GM12878 (cell line): ENCODE measurements at regions not wholly inside any gene's neighbourhood (a gene's known extent, or its start where the extent isn't known, plus 50 kb on each side); places are given as distances from the start of the nearest gene placed in this dataset.

Experiments
- ATAC-seq: fragments of 200-7000 bp; cut with Tn5 transposase; 3 replicates; pipeline ENCODE4 v1.9.1; 2020; ENCODE audit warnings: mild to moderate bottlenecking, moderate library complexity
- BruUV-seq: library from RNA; stranded (reverse); fragments of 400-500 nt; replicated peaks from 2 replicates; lab custom pipeline; 2021; lab: Mats Ljungman, UMichigan
- CTCF ChIA-PET: fragments of 300-600 bp; sonication (Branson Sonifier 250); formaldehyde crosslinking; extraction: SDS; loops from one replicate; lab custom pipeline; 2021; ENCODE audit warnings: inconsistent platforms; lab: Yijun Ruan, JAX
- POLR2A ChIA-PET: fragments of 350-600 bp; formaldehyde crosslinking; extraction: SDS; loops from one replicate; lab custom pipeline; 2021; ENCODE audit warnings: inconsistent platforms; lab: Charles Lee
- RAD21 ChIA-PET: fragments of 300-600 bp; sonication (Branson Sonifier 250); formaldehyde crosslinking; loops from one replicate; lab custom pipeline; 2023; ENCODE audit warnings: antibody characterized with exemption; ENCODE audit not compliant: unreplicated experiment; lab: Charles Lee
- SMC1A ChIA-PET: fragments of 300-600 bp; sonication (Branson Sonifier 250); formaldehyde crosslinking; loops from one replicate; lab custom pipeline; 2023; ENCODE audit not compliant: unreplicated experiment, uncharacterized antibody; lab: Charles Lee
- DNase-seq: peaks from one replicate; pipeline ENCODE4 v3.0.0-alpha.2; 2011; ENCODE audit warnings: low read depth, low spot score
- FAIRE-seq: peaks from 3 replicates; lab custom pipeline; 2011; peaks lifted over from hg19 to GRCh38; lab: Jason Lieb, UNC
- H2AFZ ChIP-seq: 2 replicates; pipeline ENCODE4 v1.6.0; 2011; ENCODE audit warnings: low read depth, low read length, control low read depth; ENCODE audit not compliant: control insufficient read depth
- H3K27ac ChIP-seq: 2 replicates; pipeline ENCODE4 v1.5.1; 2011; ENCODE audit warnings: control low read depth; ENCODE audit not compliant: control insufficient read depth, insufficient read depth
- H3K27me3 ChIP-seq, 2 experiments: replicated peaks in 1 of 2; 2 replicates each; pipeline versions ENCODE4 v1.6.0 to v1.6.1; 2011; ENCODE audit warnings: low read length in 1 of 2; ENCODE audit not compliant: control insufficient read depth in 2 of 2, insufficient read depth in 2 of 2
- H3K36me3 ChIP-seq, 2 experiments: 2 replicates each; pipeline ENCODE4 v1.5.1; 2011; ENCODE audit warnings: low read length in 1 of 2; ENCODE audit not compliant: control insufficient read depth in 2 of 2, insufficient read depth in 2 of 2
- H3K4me1 ChIP-seq: 2 replicates; pipeline ENCODE4 v1.6.1; 2011; ENCODE audit warnings: mild to moderate bottlenecking, low read length, moderate library complexity, mixed read lengths; ENCODE audit not compliant: control insufficient read depth, insufficient read depth
- H3K4me2 ChIP-seq: 2 replicates; pipeline ENCODE4 v1.6.0; 2011; ENCODE audit warnings: control low read depth; ENCODE audit not compliant: control insufficient read depth, insufficient read depth
- H3K4me3 ChIP-seq: fragments of 200-600 bp; sonication (generic); 2 replicates; pipeline ENCODE4 v1.5.1; 2016
- H3K79me2 ChIP-seq: 2 replicates; pipeline ENCODE4 v1.6.0; 2011; ENCODE audit warnings: low read length; ENCODE audit not compliant: control insufficient read depth, insufficient read depth
- H3K9ac ChIP-seq: 2 replicates; pipeline ENCODE4 v1.8.0; 2011; ENCODE audit warnings: low read length, control low read depth, mixed read lengths; ENCODE audit not compliant: control insufficient read depth, insufficient read depth
- H3K9me3 ChIP-seq: replicated peaks from 3 replicates; pipeline ENCODE4 v1.5.1; 2011; ENCODE audit warnings: mild to moderate bottlenecking, low read length; ENCODE audit not compliant: control insufficient read depth, insufficient read depth
- H4K20me1 ChIP-seq: 2 replicates; pipeline ENCODE4 v1.6.0; 2011; ENCODE audit not compliant: control insufficient read depth, insufficient read depth
- CTCF ChIP-seq, 3 experiments: IDR thresholded peaks in 2 of 3; conservative IDR thresholded peaks in 1 of 3; 2 replicates each; pipeline ENCODE4 v1.5.1; 2011; ENCODE audit warnings: low read depth in 3 of 3, low read length in 3 of 3, mild to moderate bottlenecking in 3 of 3, control low read depth in 2 of 3, moderate library complexity in 2 of 3, inconsistent platforms in 1 of 3, mixed read lengths in 1 of 3; ENCODE audit not compliant: control insufficient read depth in 2 of 3, insufficient read depth in 1 of 3; ENCODE audit errors: extremely low read depth in 1 of 3
- FOS ChIP-seq: IDR thresholded peaks from 3 replicates; pipeline ENCODE4 v1.6.1; 2011; ENCODE audit warnings: borderline replicate concordance; ENCODE audit not compliant: insufficient read length; ENCODE audit errors: extremely low read depth
- LARP7 ChIP-seq: fragments of 450-650 bp; IDR thresholded peaks from 2 replicates; pipeline ENCODE4 v1.6.1; 2017; ENCODE audit warnings: mild to moderate bottlenecking
- MTA2 ChIP-seq: fragments of 450-650 bp; IDR thresholded peaks from 2 replicates; pipeline ENCODE4 v1.6.1; 2016; ENCODE audit warnings: low read depth, mild to moderate bottlenecking, moderate library complexity
- MYC ChIP-seq: IDR thresholded peaks from 2 replicates; pipeline ENCODE4 v1.6.1; 2011; ENCODE audit warnings: mild to moderate bottlenecking, low read length, moderate library complexity, inconsistent platforms; ENCODE audit not compliant: insufficient read depth, insufficient replicate concordance, insufficient read length, severe bottlenecking
- NFYB ChIP-seq: IDR thresholded peaks from 2 replicates; pipeline ENCODE4 v1.6.1; 2011; ENCODE audit warnings: low read depth, mild to moderate bottlenecking, low read length, improper control_type of control experiment, moderate library complexity; ENCODE audit not compliant: insufficient read depth
- PAX8 ChIP-seq: fragments of 450-650 bp; IDR thresholded peaks from 2 replicates; pipeline ENCODE4 v1.6.1; 2017; ENCODE audit warnings: mild to moderate bottlenecking, moderate library complexity
- RAD21 ChIP-seq: IDR thresholded peaks from 2 replicates; pipeline ENCODE4 v1.6.1; 2011; ENCODE audit warnings: mild to moderate bottlenecking, low read depth, low read length, moderate library complexity; ENCODE audit not compliant: insufficient read depth
- RB1 ChIP-seq: fragments of 450-650 bp; formaldehyde crosslinking; IDR thresholded peaks from 2 replicates; pipeline ENCODE4 v1.6.1; 2017; ENCODE audit warnings: mild to moderate bottlenecking, borderline replicate concordance
- RELA ChIP-seq: fragments of 450-650 bp; IDR thresholded peaks from 2 replicates; pipeline ENCODE4 v1.8.0; 2014; ENCODE audit warnings: borderline replicate concordance; ENCODE audit not compliant: partially characterized antibody
- SREBF1 ChIP-seq: IDR thresholded peaks from 2 replicates; pipeline ENCODE4 v1.6.1; 2012; ENCODE audit warnings: mild to moderate bottlenecking, low read length
- SUZ12 ChIP-seq: fragments of 200-600 bp; sonication (generic); IDR thresholded peaks from one replicate; pipeline ENCODE4 v1.6.1; 2018; ENCODE audit warnings: antibody characterized with exemption, mild to moderate bottlenecking; ENCODE audit not compliant: unreplicated experiment
- ZBED1 ChIP-seq: IDR thresholded peaks from 2 replicates; pipeline ENCODE4 v1.6.1; 2016; ENCODE audit warnings: borderline replicate concordance
- WGBS: methylation state at CpG from one replicate; pipeline ENCODE4 v1.1.6; 2016; ENCODE audit warnings: low lambda C conversion rate; ENCODE audit not compliant: insufficient replicate concordance, insufficient coverage; ENCODE audit errors: missing lambda C conversion rate; 5-methylcytosine and 5-hydroxymethylcytosine counted together
- in situ Hi-C: fragments of 300-500 bp; cut with MboI; formaldehyde crosslinking; loops from 9 replicates; pipeline ENCODE4 v1.14.3; 2018; ENCODE audit warnings: mixed read lengths
- intact Hi-C: fragments of 100-400 bp; cut with micrococcal nuclease; formaldehyde crosslinking; loops from one replicate; pipeline ENCODE4 v1.14.2; 2022; ENCODE audit not compliant: unreplicated experiment
- TF ChIP-seq, protein P1 (sequence below): fragments of 450-650 bp; conservative IDR thresholded peaks from 2 replicates; pipeline ENCODE4 v1.6.1; 2017; ENCODE audit warnings: mild to moderate bottlenecking, moderate library complexity
- TF ChIP-seq, protein P2 (sequence below): IDR thresholded peaks from 2 replicates; pipeline ENCODE4 v1.6.1; 2012; ENCODE audit warnings: low read depth, low read length, improper control_type of control experiment

DNA sequence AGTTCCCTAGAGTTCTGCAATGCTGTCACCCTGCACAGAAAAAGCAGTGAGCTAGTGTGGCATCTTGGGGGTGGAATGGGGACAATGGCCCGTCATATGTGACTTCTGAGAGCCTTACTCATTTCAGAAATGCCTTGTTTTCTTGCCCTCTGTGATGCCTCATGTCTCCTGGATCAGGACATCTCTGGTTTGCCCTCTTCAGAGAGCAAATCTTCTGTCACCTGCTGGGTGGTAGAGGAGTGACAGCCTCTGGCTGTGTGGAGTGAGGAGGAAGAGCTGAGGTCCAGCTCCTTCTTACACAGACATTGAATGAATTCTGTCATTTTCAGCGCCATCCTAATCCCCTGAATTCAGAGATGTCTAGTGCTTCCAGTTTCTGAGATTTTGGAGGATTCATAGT lies 55.6 kb upstream of the PHLPP1 start (continued):
- TF ChIP-seq, protein P1, sequence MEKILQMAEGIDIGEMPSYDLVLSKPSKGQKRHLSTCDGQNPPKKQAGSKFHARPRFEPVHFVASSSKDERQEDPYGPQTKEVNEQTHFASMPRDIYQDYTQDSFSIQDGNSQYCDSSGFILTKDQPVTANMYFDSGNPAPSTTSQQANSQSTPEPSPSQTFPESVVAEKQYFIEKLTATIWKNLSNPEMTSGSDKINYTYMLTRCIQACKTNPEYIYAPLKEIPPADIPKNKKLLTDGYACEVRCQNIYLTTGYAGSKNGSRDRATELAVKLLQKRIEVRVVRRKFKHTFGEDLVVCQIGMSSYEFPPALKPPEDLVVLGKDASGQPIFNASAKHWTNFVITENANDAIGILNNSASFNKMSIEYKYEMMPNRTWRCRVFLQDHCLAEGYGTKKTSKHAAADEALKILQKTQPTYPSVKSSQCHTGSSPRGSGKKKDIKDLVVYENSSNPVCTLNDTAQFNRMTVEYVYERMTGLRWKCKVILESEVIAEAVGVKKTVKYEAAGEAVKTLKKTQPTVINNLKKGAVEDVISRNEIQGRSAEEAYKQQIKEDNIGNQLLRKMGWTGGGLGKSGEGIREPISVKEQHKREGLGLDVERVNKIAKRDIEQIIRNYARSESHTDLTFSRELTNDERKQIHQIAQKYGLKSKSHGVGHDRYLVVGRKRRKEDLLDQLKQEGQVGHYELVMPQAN: no peak
- TF ChIP-seq SREBF1 (no peak), CTCF (IDR thresholded peaks at IDR 0.05 in 2 of 3, conservative IDR thresholded peaks at IDR 0.05 in 1 of 3; ENCODE audit: control insufficient read depth in 2 of 3, extremely low read depth in 1 of 3, insufficient read depth in 1 of 3, low read depth in 3 of 3, low read length in 3 of 3) (peak in 1 of 3 experiments; percentile 11; a peak in 1 of 6 replicates), RAD21 (peak; percentile 35; the same call in 1 of the 2 replicates)

DNA sequence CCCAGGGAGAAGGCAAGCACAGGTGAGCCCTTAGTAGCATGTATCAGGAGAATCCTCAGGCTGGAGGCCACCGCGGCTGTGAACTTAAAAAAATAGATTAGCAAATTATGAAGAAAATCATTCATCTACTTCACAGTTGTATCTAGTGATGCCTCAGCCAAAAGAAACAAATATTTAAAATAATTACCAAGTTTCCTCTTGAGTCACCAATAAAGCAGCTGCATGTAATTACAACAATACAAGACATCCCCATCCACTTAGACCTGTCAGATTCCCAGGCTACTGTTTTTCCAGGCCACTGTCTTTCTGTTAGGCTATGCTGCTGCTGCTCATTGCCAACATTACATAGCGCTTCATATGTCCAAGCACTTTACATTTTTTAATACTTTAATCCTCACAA lies 54.6 kb upstream of the PHLPP1 start:
- Histone ChIP-seq H3K4me2 (no peak overlapping the region), H3K4me3 (no peak overlapping the region), H3K4me1 (peaks cover 12% of the 10 kb centered on the region), H3K36me3 (no peaks in the 10 kb centered on the region), H3K27me3 (no peaks in the 10 kb centered on the region), H3K9me3 (no peaks in the 10 kb centered on the region), H2AFZ (no peak overlapping the region), H3K79me2 (no peaks in the 10 kb centered on the region), H4K20me1 (no peaks in the 10 kb centered on the region), H3K27ac (no peak overlapping the region), H3K9ac (no peak overlapping the region)
- no TSS peak for BruUV-seq
- intact Hi-C loops (no loop called here), in situ Hi-C loops (no loop called here)
- ChIA-PET POLR2A (no interaction called here), SMC1A (no interaction called here), CTCF (no interaction called here), RAD21 (no interaction called here)
- TF ChIP-seq MYC: no peak
- TF ChIP-seq FOS: no peak
- no peak for TF ChIP-seq MTA2
- no peak for TF ChIP-seq LARP7
- TF ChIP-seq RELA: no peak
- TF ChIP-seq CTCF (IDR thresholded peaks at IDR 0.05 in 2 of 3, conservative IDR thresholded peaks at IDR 0.05 in 1 of 3; ENCODE audit: control insufficient read depth in 2 of 3, extremely low read depth in 1 of 3, insufficient read depth in 1 of 3, low read depth in 3 of 3, low read length in 3 of 3): no peak
- TF ChIP-seq, protein P2, sequence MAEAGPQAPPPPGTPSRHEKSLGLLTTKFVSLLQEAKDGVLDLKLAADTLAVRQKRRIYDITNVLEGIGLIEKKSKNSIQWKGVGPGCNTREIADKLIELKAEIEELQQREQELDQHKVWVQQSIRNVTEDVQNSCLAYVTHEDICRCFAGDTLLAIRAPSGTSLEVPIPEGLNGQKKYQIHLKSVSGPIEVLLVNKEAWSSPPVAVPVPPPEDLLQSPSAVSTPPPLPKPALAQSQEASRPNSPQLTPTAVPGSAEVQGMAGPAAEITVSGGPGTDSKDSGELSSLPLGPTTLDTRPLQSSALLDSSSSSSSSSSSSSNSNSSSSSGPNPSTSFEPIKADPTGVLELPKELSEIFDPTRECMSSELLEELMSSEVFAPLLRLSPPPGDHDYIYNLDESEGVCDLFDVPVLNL: no peak
- no peak for TF ChIP-seq RB1
- no peak for TF ChIP-seq PAX8
- no peak for TF ChIP-seq NFYB
- no peak for TF ChIP-seq ZBED1
- TF ChIP-seq SUZ12: no peak
- FAIRE-seq: no peak
- no peak for DNase-seq
- WGBS: 79% methylated on average over 3 of the region's 3 CpGs
- no peak for ATAC-seq
